GM12874 (cell line): ENCODE measurements at regions not wholly inside any gene's neighbourhood (a gene's known extent, or its start where the extent isn't known, plus 50 kb on each side); places are given as distances from the start of the nearest gene placed in this dataset.

Experiments used
- TF ChIP-seq, protein P1 (sequence below): IDR thresholded peaks from 2 replicates; pipeline ENCODE4 v1.5.1; 2011; ENCODE audit warnings: low read depth, mild to moderate bottlenecking, control low read depth, low read length, moderate library complexity; ENCODE audit not compliant: insufficient read depth

DNA sequence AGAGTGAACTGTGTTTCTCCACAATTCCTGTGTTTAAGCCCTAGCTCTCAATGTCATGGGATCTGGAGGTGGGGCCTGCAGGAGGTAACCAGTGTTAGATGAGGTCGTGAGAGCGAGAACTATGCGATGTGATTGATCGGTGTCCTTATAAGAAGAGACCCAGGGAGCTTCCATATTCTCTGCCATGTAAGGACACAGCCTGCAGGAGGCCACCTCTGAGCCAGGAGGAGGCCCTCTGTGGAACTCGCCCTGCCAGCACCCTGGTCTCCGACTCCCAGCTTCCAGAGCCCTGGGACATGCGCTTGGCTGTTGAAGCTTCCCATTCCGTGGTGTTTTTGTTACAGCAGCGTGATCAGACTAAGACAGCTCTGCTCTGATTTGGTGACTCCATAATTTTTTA lies 255.4 kb downstream of the IRX2 start:
- TF ChIP-seq, protein P1, sequence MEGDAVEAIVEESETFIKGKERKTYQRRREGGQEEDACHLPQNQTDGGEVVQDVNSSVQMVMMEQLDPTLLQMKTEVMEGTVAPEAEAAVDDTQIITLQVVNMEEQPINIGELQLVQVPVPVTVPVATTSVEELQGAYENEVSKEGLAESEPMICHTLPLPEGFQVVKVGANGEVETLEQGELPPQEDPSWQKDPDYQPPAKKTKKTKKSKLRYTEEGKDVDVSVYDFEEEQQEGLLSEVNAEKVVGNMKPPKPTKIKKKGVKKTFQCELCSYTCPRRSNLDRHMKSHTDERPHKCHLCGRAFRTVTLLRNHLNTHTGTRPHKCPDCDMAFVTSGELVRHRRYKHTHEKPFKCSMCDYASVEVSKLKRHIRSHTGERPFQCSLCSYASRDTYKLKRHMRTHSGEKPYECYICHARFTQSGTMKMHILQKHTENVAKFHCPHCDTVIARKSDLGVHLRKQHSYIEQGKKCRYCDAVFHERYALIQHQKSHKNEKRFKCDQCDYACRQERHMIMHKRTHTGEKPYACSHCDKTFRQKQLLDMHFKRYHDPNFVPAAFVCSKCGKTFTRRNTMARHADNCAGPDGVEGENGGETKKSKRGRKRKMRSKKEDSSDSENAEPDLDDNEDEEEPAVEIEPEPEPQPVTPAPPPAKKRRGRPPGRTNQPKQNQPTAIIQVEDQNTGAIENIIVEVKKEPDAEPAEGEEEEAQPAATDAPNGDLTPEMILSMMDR, result no peak

DNA sequence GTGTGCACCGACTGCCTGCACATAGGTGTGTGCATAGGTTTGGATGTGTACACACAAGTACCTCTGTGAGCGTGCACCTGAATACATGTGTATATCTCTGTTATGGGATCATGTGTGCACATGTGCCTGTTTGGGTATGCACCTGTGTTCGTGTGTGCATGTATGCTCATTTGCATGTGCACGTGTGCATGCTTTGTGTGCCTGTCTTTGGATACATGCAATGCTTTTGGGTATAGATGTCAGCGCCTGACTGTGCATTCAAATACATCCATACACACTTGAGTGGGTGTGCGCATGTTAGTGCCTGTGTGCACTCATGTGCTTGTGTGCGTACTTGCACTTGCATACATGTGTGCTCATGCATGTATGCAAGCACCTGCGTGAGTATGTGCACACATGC lies 258.1 kb downstream of the IRX2 start:
- TF ChIP-seq, protein P1, result no peak

DNA sequence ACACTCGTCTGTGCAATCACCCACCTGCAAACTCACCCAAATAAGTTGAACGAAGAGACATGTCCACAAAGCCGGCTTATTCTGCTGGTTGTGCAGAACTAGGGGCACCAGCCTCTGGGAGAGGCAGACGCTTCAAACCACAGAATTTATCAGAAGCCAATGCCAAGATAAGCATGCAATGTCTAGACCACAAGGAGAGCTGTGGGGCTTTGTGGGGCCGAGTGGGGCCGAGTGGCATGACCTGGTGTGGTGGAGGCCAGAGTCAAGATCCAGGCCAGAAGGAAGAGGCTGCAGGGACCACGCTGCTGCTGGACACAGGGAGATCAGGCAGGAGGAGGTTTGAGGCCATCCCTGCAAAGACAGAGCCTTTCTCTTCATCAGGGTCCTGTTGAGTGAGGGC lies 259.0 kb downstream of the IRX2 start:
- TF ChIP-seq, protein P1, result no peak

DNA sequence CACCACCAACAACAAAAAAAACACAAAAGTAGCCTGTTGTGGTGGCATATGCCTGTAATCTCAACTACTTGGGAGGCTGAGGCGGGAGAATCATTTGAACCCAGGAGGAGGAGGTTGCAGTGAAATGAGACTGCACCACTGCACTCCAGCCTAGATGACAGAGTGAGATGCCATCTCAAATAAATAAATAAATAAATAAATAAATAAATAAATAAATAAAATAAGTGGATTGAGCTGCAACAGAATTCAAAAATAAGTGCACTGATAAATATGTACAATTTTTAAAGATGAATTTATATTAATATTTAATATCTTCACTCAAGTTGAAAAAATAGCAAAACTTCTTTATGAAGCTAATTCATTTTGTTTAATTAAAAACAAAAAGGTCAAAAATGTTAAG lies 259.6 kb downstream of the IRX2 start:
- TF ChIP-seq, protein P1, result no peak

DNA sequence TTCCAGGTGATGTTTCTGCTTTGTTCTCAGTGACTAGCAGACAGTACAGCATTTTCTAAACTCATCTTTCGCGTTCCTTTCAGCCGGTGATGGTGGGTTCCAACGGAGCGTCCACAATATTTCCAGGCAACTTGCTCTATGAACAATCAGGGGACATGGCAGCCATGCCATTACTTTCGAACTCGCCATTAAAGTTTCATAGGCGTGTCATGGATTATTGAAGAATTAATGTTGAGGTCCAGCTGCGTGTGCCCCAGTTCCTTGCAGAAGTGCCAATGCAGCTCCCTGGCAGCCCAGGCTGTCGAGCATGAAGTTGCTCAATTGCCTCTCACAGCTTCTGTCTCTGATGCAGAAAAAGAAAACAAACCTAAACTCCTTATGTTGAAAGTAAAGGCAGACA lies 262.2 kb downstream of the IRX2 start:
- TF ChIP-seq, protein P1, result no peak

DNA sequence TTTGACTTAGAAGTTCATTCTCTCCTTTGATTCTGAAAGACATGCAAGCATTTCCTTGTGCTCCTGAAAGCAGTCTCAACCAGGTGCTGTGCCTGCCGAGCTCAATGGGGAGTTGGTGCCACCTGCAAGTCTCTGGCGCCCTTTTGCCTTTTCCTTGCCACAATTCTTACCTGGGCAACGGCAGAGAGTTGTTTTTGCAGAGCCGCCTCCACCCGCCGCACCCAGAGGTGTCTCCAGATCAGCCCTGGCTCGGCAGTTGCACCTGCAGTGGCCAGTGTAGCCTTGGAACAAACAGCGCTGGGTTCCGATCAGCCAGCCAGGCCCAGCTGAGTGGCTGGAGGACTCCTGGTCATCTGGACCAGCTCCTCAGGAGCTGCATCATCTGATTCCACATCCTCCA lies 262.9 kb downstream of the IRX2 start:
- TF ChIP-seq, protein P1, result no peak

DNA sequence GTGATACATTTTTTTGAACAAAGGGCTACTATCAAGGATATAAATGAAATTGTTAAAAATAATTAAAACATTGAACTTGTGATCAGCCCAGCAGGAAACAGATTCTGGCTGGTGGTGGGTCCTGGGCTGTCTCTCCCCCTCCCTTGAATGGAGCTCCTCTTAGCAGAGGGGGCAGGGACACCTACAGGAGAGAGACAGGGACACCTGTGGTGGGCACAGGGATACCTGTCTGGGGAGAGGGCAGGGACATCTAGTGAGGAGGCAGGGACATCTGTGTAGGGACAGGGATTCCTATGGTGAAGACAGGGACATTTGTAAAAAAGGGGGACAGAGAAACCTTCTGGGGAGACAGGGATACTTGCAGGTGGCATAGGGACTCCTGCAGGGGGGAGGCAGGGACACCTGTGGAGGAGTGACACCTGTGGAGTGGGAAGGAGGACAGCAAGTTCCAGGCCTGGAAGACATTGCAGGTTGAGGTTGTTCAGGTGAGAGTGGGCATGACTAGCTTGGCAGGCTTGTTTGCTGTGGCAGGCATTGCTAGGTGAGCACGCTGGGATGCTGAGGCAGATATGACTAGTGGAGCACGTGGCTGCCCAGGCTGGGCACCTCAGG lies 264.2 kb downstream of the IRX2 start:
- TF ChIP-seq, protein P1, result no peak
